ENCODE measurements at regions not wholly inside any gene's neighbourhood (a gene's known extent, or its start where the extent isn't known, plus 50 kb on each side); places are given as distances from the start of the nearest gene placed in this dataset.

DNA sequence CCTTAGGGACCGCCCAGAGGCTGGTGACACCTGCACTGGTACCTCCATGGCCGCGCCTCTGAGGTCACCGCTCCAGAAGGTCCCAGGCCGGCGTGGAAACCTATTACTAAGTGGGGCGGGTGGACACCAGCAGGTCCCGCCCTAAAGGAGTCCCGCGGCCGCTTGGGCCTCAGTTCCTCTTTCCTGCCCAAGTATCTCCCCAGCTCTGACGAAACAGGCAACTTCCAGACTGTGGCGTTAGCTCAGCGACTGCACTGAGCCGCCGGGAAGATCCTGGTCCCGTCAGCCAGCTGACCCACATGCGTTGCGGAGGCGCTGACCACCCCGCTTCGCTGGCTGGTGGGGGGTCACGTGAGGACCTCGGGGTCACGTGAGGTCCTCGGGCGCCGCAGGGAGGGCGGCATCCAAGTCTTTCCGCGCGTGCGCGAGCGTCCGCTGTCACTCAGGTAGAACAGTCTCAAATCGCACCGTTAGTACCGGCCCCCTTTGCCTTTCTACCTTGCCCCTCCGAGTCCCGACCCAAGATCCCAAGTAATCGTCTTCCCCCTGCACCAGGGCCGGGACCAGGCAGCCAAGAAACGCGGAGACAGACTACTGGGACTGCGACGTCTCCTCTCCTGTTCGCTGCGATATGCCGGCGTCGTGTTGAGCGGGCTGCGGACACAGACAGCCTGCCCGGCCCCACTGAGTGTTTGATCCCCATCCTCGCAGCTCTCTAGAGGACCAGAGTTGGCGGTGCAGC, 53.7 kb upstream of the KDM4C start:
- DNase-seq (ENCODE audit: low read depth in 4 of 4, low spot score in 2 of 4) = peak in 2 of 4 donors; percentile 64 to 68

DNA sequence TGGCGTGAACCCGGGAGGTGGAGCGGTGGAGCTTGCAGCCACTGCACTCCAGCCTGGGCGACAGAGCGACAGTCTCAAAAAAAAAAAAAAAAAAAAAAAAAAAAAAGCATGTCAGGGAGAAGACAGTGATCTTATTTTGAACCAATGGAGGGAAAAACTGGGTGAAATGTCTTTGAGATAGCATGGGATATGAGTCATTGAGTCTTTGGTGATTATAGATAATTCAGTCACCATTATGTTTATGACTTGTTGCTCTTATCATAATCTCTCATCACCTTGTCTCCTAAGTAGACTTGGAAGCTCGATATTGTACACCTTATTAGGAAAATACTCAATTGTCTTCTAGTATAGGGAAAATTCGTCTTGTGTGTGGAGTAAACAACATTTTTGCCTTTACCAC, 55.1 kb upstream of the KDM4C start:
- DNase-seq (ENCODE audit: low read depth in 4 of 4, low spot score in 2 of 4) = no peak

DNA sequence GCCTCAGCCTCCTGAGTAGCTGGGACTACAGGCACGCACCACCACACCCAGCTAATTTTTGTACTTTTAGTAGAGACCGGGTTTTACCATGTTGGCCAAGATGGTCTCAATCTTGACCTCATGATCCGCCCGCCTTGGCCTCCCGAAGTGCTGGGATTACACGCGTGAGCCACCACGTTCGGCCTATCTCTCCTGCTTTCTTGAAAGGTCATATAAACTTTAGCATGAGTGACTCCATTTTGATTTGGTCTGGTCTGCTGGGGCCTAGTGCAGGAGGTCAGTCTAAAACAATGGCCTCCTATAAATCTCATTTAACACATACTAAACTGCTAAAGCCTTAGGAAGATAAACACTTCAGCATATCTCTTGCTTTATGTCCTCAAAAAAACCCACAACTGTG, 50.6 kb upstream of the GLDC start:
- DNase-seq (ENCODE audit: low read depth in 4 of 4, low spot score in 2 of 4) = no peak

DNA sequence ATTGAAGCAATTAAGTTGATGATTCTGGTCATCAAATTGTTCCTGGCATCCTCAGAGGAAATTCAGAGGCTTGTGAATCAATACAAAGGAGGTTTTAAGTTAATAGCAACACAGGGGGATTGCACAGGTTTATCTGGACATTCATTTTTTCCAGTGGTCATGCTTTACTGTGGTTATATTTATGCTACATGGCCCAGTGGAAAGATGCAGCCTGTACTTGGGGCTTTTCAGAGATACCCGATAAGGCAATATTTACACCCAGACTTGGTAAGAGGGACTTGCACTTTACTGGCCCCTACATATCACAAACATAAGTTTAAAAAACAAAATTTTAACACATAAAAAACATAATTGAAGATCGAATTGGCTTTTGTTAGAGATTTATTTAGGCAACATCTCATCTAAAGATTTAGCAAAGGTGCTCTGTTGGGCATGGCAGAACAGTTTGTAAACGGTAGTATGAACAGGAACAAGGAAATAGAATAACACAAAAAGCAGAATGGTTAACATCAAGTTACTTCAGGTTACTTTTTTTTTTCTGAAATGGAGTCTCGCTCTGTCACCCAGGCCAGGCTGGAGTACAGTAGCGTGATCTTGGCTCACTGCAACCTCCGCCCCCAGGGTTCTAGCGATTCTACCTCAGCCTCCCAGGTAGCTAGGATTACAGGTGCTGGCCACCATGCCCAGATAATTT, 49.7 kb upstream of the GLDC start:
- DNase-seq (ENCODE audit: low read depth in 4 of 4, low spot score in 2 of 4) = no peak

Data from left renal cortex interstitium (tissue), 4 donors.